Suppressor macrophage treated with lipopolysaccharide for 1 hour (primary cell): ENCODE measurements at regions not wholly inside any gene's neighbourhood (a gene's known extent, or its start where the extent isn't known, plus 50 kb on each side); places are given as distances from the start of the nearest gene placed in this dataset.

ENCODE experiments used
- DNase-seq, 3 donors: peaks; one replicate each; pipeline ENCODE4 v3.0.0-alpha.2; 2020 to 2022

GRCh38 chr3:59284926-59285325, 235.1 kb upstream of the CFAP20DC start:
- DNase-seq: no peak

GRCh38 chr3:59280113-59280512, 230.3 kb upstream of the CFAP20DC start:
- no peak for DNase-seq

GRCh38 chr3:59277816-59278215, 228.0 kb upstream of the CFAP20DC start:
- no peak for DNase-seq

- no peak for DNase-seq
Measured at GRCh38 chr3:59277201-59277600, 227.4 kb upstream of the CFAP20DC start.

- DNase-seq: no peak
Measured at GRCh38 chr3:59273976-59274375, 224.2 kb upstream of the CFAP20DC start.

GRCh38 chr3:59271971-59272370, 222.1 kb upstream of the CFAP20DC start:
- DNase-seq: no peak

GRCh38 chr3:59270921-59271320, 221.1 kb upstream of the CFAP20DC start:
- no peak for DNase-seq

- DNase-seq: no peak
Measured at GRCh38 chr3:59270209-59270608, 220.4 kb upstream of the CFAP20DC start.

GRCh38 chr3:59268170-59268569, 218.3 kb upstream of the CFAP20DC start:
- peak in 2 of 3 donors; percentile 15 to 39 for DNase-seq

- DNase-seq: no peak
Measured at GRCh38 chr3:59267021-59267420, 217.2 kb upstream of the CFAP20DC start.

- peak; percentile 28 to 59 (median 45) for DNase-seq
Measured at GRCh38 chr3:59266551-59266950, 216.7 kb upstream of the CFAP20DC start.

- no peak for DNase-seq
Measured at GRCh38 chr3:59265566-59265965, 215.7 kb upstream of the CFAP20DC start.

- DNase-seq: no peak
Measured at GRCh38 chr3:59264366-59264765, 214.5 kb upstream of the CFAP20DC start.

GRCh38 chr3:59263152-59263551, 213.3 kb upstream of the CFAP20DC start:
- no peak for DNase-seq

GRCh38 chr3:59262076-59262498, 212.3 kb upstream of the CFAP20DC start:
- peak; percentile 14 to 50 (median 43) for DNase-seq

- no peak for DNase-seq
Measured at GRCh38 chr3:59261009-59261408, 211.2 kb upstream of the CFAP20DC start.

GRCh38 chr3:59258550-59259260, 208.9 kb upstream of the CFAP20DC start:
- DNase-seq: no peak

- DNase-seq: no peak
Measured at GRCh38 chr3:59257506-59257905, 207.7 kb upstream of the CFAP20DC start.

- DNase-seq: no peak
Measured at GRCh38 chr3:59256230-59256629, 206.4 kb upstream of the CFAP20DC start.

GRCh38 chr3:59254976-59255375, 205.2 kb upstream of the CFAP20DC start:
- DNase-seq: no peak

- no peak for DNase-seq
Measured at GRCh38 chr3:59254433-59254832, 204.6 kb upstream of the CFAP20DC start.

GRCh38 chr3:59253523-59253922, 203.7 kb upstream of the CFAP20DC start:
- DNase-seq: no peak

GRCh38 chr3:59251869-59252268, 202.0 kb upstream of the CFAP20DC start:
- DNase-seq: no peak

- DNase-seq: no peak
Measured at GRCh38 chr3:59250600-59250999, 200.8 kb upstream of the CFAP20DC start.

- DNase-seq: no peak
Measured at GRCh38 chr3:59249698-59250361, 200.0 kb upstream of the CFAP20DC start.
